AG09319 (cell line): ENCODE measurements at regions not wholly inside any gene's neighbourhood (a gene's known extent, or its start where the extent isn't known, plus 50 kb on each side); places are given as distances from the start of the nearest gene placed in this dataset.
"Not testable (repeated sequence)": the region's sequence is repeated elsewhere in the genome, so short reads cannot be mapped to it uniquely, and the experiment has no call there.

Source experiments
- DNase-seq: peaks from one replicate; pipeline ENCODE4 v3.0.0-alpha.2; 2010; ENCODE audit warnings: low read depth; ENCODE audit errors: extremely low read depth
- TF ChIP-seq, protein P1 (sequence below): IDR thresholded peaks from 2 replicates; pipeline ENCODE4 v1.5.1; 2011; ENCODE audit warnings: low read depth, mild to moderate bottlenecking, inconsistent platforms, low read length, moderate library complexity

DNA sequence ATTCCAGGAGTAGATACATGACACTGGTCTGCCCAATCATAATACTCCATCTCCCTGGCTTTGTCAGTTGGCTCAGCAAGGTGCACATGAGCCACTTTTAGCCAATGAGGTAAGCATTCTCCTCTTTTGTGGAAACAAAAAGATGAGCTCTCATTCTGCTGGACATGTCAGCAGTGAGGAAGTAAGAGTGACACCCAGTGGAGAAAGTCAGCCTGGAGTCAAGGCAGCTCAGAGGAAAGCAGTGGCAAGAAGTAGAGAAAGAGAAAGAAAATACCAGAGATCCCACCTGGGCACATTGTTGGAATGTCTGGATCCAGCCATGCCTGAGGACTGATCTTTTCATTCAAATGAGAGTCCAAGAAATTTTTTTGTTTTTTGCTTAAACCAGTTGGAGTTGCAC is 496.9 kb upstream of the C16orf82 start:
- TF ChIP-seq, protein P1, sequence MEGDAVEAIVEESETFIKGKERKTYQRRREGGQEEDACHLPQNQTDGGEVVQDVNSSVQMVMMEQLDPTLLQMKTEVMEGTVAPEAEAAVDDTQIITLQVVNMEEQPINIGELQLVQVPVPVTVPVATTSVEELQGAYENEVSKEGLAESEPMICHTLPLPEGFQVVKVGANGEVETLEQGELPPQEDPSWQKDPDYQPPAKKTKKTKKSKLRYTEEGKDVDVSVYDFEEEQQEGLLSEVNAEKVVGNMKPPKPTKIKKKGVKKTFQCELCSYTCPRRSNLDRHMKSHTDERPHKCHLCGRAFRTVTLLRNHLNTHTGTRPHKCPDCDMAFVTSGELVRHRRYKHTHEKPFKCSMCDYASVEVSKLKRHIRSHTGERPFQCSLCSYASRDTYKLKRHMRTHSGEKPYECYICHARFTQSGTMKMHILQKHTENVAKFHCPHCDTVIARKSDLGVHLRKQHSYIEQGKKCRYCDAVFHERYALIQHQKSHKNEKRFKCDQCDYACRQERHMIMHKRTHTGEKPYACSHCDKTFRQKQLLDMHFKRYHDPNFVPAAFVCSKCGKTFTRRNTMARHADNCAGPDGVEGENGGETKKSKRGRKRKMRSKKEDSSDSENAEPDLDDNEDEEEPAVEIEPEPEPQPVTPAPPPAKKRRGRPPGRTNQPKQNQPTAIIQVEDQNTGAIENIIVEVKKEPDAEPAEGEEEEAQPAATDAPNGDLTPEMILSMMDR, result no peak; the same call in 1 of the 2 replicates
- no peak for DNase-seq

DNA sequence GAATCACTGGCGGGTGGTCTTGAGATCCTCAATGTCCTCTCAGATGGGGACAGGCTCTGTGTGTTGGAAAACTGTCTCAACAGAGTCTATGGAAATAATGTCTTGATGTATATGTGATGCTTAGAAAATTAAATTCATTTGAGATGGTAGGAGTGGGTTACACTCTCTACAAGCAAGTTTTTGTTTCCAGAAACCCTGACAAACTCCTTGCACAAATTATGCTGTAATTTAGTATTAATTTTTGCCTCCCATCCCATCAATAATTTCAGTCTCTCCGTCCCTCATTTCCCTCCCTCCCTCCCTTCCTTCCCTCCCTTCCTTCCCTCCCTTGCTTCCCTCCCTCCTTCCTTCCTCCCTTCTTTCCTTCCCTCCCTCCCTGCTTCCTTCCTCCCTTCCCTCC is 488.0 kb upstream of the C16orf82 start:
- no peak for DNase-seq
- TF ChIP-seq, protein P1, result no peak

DNA sequence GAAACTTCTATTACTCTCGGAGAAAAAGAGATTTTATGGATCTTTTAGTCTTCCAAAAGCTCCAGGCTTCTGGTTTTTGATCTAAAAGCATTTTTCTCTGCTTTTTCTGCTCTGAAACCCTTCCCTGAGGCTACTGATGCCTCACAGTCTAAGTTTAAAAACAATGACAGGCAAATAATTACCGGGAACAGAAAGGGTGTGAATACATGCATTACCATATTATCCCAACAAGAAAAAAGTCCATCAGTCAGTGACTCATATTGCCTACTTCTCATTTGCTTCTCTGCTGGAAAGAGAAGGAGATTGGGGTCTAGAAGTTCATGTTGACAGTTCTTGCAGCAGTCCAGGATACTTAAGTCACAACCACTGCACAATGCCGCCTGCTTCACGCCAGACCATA is 482.9 kb upstream of the C16orf82 start:
- TF ChIP-seq, protein P1, result no peak

DNA sequence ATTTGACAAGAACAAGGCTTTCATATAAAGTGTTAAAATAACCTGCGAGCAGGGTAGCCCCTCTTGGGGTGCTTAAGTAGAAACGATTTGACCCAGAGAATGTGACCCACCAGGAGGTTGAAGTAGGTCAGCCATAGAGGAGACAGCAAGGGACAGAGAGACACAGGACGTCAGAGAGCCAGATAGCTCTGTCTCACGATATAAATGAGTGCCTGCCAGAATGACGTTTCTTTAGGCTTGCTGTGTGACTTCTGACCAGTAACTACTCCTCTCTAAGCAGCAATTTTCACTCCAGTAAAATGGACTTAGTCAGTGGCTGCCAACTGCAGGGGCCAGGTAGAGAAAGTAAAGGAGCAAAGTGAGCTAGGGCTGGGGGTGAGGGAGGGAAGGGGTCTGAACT is 473.0 kb upstream of the C16orf82 start:
- DNase-seq, result no peak
- TF ChIP-seq, protein P1, result no peak

More for the DNA sequence above, 482.9 kb upstream of the C16orf82 start:
- no peak for DNase-seq

DNA sequence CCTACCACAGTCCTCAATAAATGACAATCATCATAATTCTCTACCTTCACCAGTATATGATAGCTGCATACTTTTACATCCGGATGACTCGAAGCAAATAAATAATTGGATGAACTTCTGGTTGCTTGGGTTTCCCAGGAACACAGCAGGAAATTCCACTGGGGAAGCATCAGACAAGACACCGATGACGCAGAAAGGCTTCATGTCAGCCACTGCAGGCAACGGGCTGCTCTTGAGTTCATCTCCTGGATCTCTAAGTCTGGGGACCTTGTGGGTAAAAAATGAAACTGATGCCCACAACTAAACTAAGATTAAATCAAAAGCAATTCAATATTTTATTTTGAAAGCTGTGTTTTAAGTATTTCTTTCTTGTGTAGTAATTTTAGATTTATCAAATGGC is 472.1 kb upstream of the C16orf82 start:
- DNase-seq, result no peak
- TF ChIP-seq, protein P1, result no peak

DNA sequence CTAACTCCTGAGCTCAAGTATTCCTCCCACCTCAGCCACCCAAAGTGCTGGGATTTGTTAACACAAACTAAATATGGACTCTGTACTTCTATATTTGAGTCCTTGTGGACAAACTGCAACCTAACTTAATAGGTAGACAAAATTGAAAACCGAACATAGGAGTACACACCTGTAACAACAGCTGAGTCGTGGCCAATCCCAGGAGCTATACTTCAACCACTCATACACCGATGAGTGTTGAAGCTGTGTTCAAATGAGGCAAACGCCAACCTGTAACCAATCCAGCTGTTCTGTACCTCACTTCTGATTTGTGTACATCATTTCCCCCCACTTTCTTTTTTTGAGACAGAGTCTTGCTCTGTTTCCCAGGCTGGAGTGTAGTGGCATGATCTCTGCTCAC is 471.5 kb upstream of the C16orf82 start:
- DNase-seq, result no peak
- TF ChIP-seq, protein P1, result no peak

DNA sequence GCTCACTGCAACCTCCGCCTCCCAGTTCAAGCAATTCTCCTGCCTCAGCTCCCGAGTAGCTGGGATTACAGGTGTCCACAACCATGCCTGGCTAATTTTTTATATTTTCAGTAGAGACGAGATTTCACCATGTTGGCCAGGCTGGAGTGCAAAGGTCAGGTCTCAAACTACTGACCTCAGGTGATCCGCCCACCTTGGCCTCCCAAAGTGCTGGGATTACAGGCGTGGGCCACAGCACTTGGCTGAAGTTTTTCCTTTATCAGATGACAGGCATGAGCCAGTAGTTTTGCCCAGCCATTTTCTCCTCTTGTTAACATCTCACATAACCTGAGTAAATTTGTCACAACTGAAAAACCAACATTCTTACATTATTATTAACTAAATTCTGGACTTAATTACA is 470.7 kb upstream of the C16orf82 start:
- not testable (repeated sequence) for DNase-seq

DNA sequence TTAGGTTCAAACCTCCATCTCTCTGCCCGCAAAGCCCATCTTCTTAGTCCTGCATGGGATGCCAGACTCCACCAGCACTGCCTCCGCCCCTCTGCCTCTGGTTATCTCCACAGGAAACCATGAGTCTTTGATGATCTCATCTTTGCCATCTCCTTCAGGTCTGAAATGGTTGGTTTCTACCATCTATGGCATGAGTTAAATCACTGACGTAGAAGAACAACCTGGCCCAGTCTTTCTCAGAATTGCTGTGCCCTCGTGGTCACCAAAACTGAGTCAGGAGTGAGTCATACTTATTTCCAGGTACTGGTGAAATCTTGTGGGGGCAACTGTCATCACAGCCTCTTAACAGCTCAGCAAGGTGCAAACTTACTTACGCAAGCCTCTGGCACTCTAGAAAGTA is 468.7 kb upstream of the C16orf82 start:
- TF ChIP-seq, protein P1, result no peak
- DNase-seq, result no peak
